WTC11 (cell line): ENCODE measurements at regions not wholly inside any gene's neighbourhood (a gene's known extent, or its start where the extent isn't known, plus 50 kb on each side); places are given as distances from the start of the nearest gene placed in this dataset.

Experiments used
- ATAC-seq: fragments of 200-7000 bp; cut with Tn5 transposase; 2 replicates; pipeline ENCODE4 v1.10.0; 2021; ENCODE audit warnings: mild to moderate bottlenecking, moderate library complexity
- CTCF ChIA-PET: fragments of 300-600 bp; sonication (Branson Sonifier 250); formaldehyde crosslinking; loops from one replicate; lab custom pipeline; 2021; ENCODE audit warnings: antibody characterized with exemption; lab: Charles Lee
- POLR2A ChIA-PET: fragments of 350-600 bp; sonication (Branson Sonifier 250); formaldehyde crosslinking; loops from one replicate; lab custom pipeline; 2021; ENCODE audit warnings: antibody characterized with exemption; lab: Charles Lee
- DNase-seq: peaks from one replicate; pipeline ENCODE4 v3.0.0; 2021; ENCODE audit warnings: low spot score
- H3K27ac Mint-ChIP-seq: 2 replicates; pipeline ENCODE4 v1.8.0; 2021; ENCODE audit warnings: mixed read lengths
- H3K27me3 Mint-ChIP-seq: 2 replicates; pipeline ENCODE4 v1.8.0; 2021; ENCODE audit warnings: low read depth, mild to moderate bottlenecking, moderate library complexity, mixed read lengths
- H3K36me3 Mint-ChIP-seq: 2 replicates; pipeline ENCODE4 v1.8.0; 2021; ENCODE audit warnings: mixed read lengths
- H3K4me1 Mint-ChIP-seq: 2 replicates; pipeline ENCODE4 v1.8.0; 2022; ENCODE audit warnings: mixed read lengths
- H3K4me3 Mint-ChIP-seq: 2 replicates; pipeline ENCODE4 v1.8.0; 2021; ENCODE audit warnings: mild to moderate bottlenecking, moderate library complexity, mixed read lengths
- H3K9me3 Mint-ChIP-seq: 2 replicates; pipeline ENCODE4 v1.8.0; 2021; ENCODE audit warnings: mixed read lengths
- FOXJ3 ChIP-seq: sonication (generic); formaldehyde crosslinking; IDR thresholded peaks from 2 replicates; pipeline ENCODE4 v1.9.0; 2021; ENCODE audit warnings: missing genetic modification reagents, mild to moderate bottlenecking, borderline replicate concordance
- GRHL2 ChIP-seq: fragments of 250-450 bp; sonication (Bioruptor Pico); IDR thresholded peaks from 2 replicates; pipeline ENCODE4 v1.8.0; 2022; ENCODE audit warnings: mild to moderate bottlenecking, moderate library complexity; ENCODE audit not compliant: insufficient replicate concordance, severe bottlenecking
- MYBL2 ChIP-seq: sonication (generic); formaldehyde crosslinking; IDR thresholded peaks from 2 replicates; pipeline ENCODE4 v1.8.1; 2023; ENCODE audit warnings: mild to moderate bottlenecking, moderate library complexity, missing genetic modification reagents
- NR1H2 ChIP-seq: sonication (generic); formaldehyde crosslinking; IDR thresholded peaks from 2 replicates; pipeline ENCODE4 v1.9.0; 2021; ENCODE audit warnings: mild to moderate bottlenecking, moderate library complexity, missing genetic modification reagents
- NR3C1 ChIP-seq: sonication (generic); formaldehyde crosslinking; conservative IDR thresholded peaks from 2 replicates; pipeline ENCODE4 v1.8.1; 2023; ENCODE audit warnings: low read depth, mild to moderate bottlenecking, missing genetic modification reagents
- SP1 ChIP-seq: sonication (generic); formaldehyde crosslinking; conservative IDR thresholded peaks from 2 replicates; pipeline ENCODE4 v1.8.1; 2022; ENCODE audit warnings: missing genetic modification reagents
- TCF7 ChIP-seq: sonication (generic); formaldehyde crosslinking; IDR thresholded peaks from 2 replicates; pipeline ENCODE4 v1.8.0; 2022; ENCODE audit warnings: mild to moderate bottlenecking, low read depth, missing genetic modification reagents, moderate library complexity
- TEAD4 ChIP-seq: sonication (generic); formaldehyde crosslinking; IDR thresholded peaks from 2 replicates; pipeline ENCODE4 v1.8.0; 2022; ENCODE audit warnings: mild to moderate bottlenecking, missing genetic modification reagents
- ZNF121 ChIP-seq: sonication (generic); formaldehyde crosslinking; IDR thresholded peaks from 2 replicates; pipeline ENCODE4 v1.8.0; 2023; ENCODE audit warnings: missing genetic modification reagents
- ZNF219 ChIP-seq: sonication (generic); formaldehyde crosslinking; IDR thresholded peaks from 2 replicates; pipeline ENCODE4 v1.8.0; 2023; ENCODE audit warnings: missing genetic modification reagents, mild to moderate bottlenecking, borderline replicate concordance
- ZNF232 ChIP-seq: sonication (generic); formaldehyde crosslinking; IDR thresholded peaks from 2 replicates; pipeline ENCODE4 v1.8.0; 2022; ENCODE audit warnings: mild to moderate bottlenecking, missing genetic modification reagents
- ZNF263 ChIP-seq: sonication (generic); formaldehyde crosslinking; IDR thresholded peaks from 2 replicates; pipeline ENCODE4 v1.8.1; 2022; ENCODE audit warnings: low read depth, mild to moderate bottlenecking, moderate library complexity, missing genetic modification reagents
- TF ChIP-seq, protein P1 (sequence below): fragments of 250-450 bp; sonication (Bioruptor Pico); conservative IDR thresholded peaks from 2 replicates; pipeline ENCODE4 v1.9.0; 2021; ENCODE audit warnings: mild to moderate bottlenecking
- TF ChIP-seq, protein P2 (sequence below): sonication (generic); formaldehyde crosslinking; IDR thresholded peaks from 2 replicates; pipeline ENCODE4 v1.8.0; 2023; ENCODE audit warnings: missing genetic modification reagents
- TF ChIP-seq, protein P3 (sequence below): sonication (generic); formaldehyde crosslinking; IDR thresholded peaks from 2 replicates; pipeline ENCODE4 v1.8.0; 2022; ENCODE audit warnings: mild to moderate bottlenecking, missing genetic modification reagents
- TF ChIP-seq, protein P4 (sequence below): sonication (generic); formaldehyde crosslinking; IDR thresholded peaks from 2 replicates; pipeline ENCODE4 v1.8.0; 2023; ENCODE audit warnings: mild to moderate bottlenecking, missing genetic modification reagents
- TF ChIP-seq, protein P5 (sequence below): fragments of 250-450 bp; sonication (Bioruptor Pico); IDR thresholded peaks from 2 replicates; pipeline ENCODE4 v1.8.0; 2021; ENCODE audit warnings: mild to moderate bottlenecking
- TF ChIP-seq, protein P6 (sequence below): fragments of 250-450 bp; sonication (Bioruptor Pico); IDR thresholded peaks from 2 replicates; pipeline ENCODE4 v1.9.0; 2021; ENCODE audit warnings: moderate library complexity, mild to moderate bottlenecking, inconsistent platforms, borderline replicate concordance
- TF ChIP-seq, protein P7 (sequence below): sonication (generic); formaldehyde crosslinking; IDR thresholded peaks from 2 replicates; pipeline ENCODE4 v1.8.1; 2023; ENCODE audit warnings: mild to moderate bottlenecking, missing genetic modification reagents, borderline replicate concordance
- TF ChIP-seq, protein P8 (sequence below): sonication (generic); formaldehyde crosslinking; IDR thresholded peaks from 2 replicates; pipeline ENCODE4 v1.8.0; 2022; ENCODE audit warnings: mild to moderate bottlenecking, missing genetic modification reagents

DNA sequence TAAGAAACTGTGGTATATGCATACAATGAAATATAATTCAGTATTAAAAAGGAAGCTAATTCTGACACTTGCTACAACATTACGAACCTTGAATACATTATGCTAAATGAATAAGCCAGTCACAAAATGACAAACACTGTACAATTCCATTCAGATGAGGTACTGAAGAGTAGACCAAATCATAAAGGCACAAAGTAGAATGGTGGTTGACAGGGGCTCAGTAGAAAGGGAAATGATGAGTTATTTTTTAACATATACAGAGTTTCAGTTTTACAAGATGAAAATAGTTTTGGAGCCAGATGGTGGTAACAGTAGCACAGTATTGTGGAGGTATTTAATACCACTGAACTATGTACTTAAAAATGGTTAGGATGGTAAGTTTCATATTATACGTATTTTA lies 254.6 kb upstream of the RBMS3 start (continued):
- TF ChIP-seq, protein P1, sequence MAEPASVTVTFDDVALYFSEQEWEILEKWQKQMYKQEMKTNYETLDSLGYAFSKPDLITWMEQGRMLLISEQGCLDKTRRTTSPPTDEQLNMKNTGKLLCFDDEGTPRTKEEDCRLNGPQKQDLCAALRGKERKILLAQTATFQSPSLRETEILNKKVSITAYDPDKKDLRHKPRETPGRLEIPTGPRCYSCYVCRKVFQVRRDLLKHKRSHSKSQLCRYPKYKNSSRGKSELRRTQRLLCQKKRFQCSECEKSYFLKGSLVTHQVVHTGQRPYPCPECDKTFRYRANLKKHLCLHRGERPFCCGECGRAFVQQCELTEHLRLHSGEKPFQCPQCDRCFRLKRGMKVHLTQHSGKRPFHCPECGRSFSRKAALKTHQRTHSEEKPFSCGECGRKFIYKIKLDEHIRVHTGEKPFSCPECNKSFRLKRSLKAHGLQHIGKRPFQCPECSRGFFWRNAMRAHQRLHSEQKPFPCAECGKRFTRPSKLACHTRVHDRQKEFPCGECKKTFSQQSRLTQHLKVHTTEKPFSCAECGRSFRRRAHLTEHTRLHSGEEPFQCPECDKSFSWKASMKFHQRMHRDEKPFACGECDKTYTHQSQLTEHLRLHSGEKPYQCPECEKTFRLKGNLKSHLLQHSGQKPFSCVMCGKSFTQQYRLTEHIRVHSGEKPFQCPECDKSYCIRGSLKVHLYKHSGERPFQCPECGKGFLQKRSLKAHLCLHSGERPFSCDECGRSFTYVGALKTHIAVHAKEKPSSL = no peak
- TF ChIP-seq, protein P2, sequence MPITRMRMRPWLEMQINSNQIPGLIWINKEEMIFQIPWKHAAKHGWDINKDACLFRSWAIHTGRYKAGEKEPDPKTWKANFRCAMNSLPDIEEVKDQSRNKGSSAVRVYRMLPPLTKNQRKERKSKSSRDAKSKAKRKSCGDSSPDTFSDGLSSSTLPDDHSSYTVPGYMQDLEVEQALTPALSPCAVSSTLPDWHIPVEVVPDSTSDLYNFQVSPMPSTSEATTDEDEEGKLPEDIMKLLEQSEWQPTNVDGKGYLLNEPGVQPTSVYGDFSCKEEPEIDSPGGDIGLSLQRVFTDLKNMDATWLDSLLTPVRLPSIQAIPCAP = no peak
- no peak for TF ChIP-seq GRHL2 (CRISPR knock-in tag)

DNA sequence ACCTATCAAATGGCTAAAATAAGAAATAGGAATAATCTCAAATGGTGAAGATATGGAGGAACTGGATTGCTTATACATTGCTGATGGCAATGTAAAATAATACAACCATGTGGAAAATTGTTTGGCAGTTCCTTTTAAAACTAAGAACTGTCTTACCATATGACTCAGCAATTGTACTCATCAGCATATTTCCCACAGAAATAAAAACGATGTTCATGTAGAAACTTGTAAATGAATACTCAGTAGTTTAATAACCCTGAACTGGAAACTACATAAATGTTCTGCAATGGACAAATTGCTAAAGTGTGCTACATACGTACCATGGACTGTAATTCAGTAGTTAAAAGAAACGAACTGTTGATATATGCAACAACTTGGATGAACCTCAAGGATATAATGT lies 253.9 kb upstream of the RBMS3 start:
- no peak for ATAC-seq
- no peak for TF ChIP-seq TCF7 (CRISPR knock-in tag)
- TF ChIP-seq FOXJ3 (CRISPR knock-in tag) = no peak
- TF ChIP-seq, protein P3, sequence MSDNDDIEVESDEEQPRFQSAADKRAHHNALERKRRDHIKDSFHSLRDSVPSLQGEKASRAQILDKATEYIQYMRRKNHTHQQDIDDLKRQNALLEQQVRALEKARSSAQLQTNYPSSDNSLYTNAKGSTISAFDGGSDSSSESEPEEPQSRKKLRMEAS = no peak
- TF ChIP-seq NR3C1 (CRISPR knock-in tag) = no peak
- TF ChIP-seq, protein P1 = no peak
- TF ChIP-seq, protein P2 = no peak
- TF ChIP-seq, protein P4, sequence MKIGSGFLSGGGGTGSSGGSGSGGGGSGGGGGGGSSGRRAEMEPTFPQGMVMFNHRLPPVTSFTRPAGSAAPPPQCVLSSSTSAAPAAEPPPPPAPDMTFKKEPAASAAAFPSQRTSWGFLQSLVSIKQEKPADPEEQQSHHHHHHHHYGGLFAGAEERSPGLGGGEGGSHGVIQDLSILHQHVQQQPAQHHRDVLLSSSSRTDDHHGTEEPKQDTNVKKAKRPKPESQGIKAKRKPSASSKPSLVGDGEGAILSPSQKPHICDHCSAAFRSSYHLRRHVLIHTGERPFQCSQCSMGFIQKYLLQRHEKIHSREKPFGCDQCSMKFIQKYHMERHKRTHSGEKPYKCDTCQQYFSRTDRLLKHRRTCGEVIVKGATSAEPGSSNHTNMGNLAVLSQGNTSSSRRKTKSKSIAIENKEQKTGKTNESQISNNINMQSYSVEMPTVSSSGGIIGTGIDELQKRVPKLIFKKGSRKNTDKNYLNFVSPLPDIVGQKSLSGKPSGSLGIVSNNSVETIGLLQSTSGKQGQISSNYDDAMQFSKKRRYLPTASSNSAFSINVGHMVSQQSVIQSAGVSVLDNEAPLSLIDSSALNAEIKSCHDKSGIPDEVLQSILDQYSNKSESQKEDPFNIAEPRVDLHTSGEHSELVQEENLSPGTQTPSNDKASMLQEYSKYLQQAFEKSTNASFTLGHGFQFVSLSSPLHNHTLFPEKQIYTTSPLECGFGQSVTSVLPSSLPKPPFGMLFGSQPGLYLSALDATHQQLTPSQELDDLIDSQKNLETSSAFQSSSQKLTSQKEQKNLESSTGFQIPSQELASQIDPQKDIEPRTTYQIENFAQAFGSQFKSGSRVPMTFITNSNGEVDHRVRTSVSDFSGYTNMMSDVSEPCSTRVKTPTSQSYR = no peak
- TF ChIP-seq, protein P5, sequence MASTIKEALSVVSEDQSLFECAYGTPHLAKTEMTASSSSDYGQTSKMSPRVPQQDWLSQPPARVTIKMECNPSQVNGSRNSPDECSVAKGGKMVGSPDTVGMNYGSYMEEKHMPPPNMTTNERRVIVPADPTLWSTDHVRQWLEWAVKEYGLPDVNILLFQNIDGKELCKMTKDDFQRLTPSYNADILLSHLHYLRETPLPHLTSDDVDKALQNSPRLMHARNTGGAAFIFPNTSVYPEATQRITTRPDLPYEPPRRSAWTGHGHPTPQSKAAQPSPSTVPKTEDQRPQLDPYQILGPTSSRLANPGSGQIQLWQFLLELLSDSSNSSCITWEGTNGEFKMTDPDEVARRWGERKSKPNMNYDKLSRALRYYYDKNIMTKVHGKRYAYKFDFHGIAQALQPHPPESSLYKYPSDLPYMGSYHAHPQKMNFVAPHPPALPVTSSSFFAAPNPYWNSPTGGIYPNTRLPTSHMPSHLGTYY (CRISPR knock-in tag) = no peak
- TF ChIP-seq, protein P6, sequence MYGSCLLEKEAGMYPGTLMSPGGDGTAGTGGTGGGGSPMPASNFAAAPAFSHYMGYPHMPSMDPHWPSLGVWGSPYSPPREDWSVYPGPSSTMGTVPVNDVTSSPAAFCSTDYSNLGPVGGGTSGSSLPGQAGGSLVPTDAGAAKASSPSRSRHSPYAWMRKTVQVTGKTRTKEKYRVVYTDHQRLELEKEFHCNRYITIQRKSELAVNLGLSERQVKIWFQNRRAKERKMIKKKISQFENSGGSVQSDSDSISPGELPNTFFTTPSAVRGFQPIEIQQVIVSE (CRISPR knock-in tag) = no peak
- no peak for TF ChIP-seq ZNF219 (CRISPR knock-in tag)
- no peak for TF ChIP-seq ZNF121 (CRISPR knock-in tag)
- TF ChIP-seq GRHL2 (CRISPR knock-in tag) = no peak
- TF ChIP-seq, protein P7, sequence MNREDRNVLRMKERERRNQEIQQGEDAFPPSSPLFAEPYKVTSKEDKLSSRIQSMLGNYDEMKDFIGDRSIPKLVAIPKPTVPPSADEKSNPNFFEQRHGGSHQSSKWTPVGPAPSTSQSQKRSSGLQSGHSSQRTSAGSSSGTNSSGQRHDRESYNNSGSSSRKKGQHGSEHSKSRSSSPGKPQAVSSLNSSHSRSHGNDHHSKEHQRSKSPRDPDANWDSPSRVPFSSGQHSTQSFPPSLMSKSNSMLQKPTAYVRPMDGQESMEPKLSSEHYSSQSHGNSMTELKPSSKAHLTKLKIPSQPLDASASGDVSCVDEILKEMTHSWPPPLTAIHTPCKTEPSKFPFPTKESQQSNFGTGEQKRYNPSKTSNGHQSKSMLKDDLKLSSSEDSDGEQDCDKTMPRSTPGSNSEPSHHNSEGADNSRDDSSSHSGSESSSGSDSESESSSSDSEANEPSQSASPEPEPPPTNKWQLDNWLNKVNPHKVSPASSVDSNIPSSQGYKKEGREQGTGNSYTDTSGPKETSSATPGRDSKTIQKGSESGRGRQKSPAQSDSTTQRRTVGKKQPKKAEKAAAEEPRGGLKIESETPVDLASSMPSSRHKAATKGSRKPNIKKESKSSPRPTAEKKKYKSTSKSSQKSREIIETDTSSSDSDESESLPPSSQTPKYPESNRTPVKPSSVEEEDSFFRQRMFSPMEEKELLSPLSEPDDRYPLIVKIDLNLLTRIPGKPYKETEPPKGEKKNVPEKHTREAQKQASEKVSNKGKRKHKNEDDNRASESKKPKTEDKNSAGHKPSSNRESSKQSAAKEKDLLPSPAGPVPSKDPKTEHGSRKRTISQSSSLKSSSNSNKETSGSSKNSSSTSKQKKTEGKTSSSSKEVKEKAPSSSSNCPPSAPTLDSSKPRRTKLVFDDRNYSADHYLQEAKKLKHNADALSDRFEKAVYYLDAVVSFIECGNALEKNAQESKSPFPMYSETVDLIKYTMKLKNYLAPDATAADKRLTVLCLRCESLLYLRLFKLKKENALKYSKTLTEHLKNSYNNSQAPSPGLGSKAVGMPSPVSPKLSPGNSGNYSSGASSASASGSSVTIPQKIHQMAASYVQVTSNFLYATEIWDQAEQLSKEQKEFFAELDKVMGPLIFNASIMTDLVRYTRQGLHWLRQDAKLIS (CRISPR knock-in tag) = no peak
- no peak for TF ChIP-seq TEAD4 (CRISPR knock-in tag)
- TF ChIP-seq SP1 (CRISPR knock-in tag) = no peak
- TF ChIP-seq MYBL2 (CRISPR knock-in tag) = no peak
- TF ChIP-seq, protein P8, sequence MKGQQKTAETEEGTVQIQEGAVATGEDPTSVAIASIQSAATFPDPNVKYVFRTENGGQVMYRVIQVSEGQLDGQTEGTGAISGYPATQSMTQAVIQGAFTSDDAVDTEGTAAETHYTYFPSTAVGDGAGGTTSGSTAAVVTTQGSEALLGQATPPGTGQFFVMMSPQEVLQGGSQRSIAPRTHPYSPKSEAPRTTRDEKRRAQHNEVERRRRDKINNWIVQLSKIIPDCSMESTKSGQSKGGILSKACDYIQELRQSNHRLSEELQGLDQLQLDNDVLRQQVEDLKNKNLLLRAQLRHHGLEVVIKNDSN (CRISPR knock-in tag) = no peak
- TF ChIP-seq ZNF232 (CRISPR knock-in tag) = no peak
- no peak for TF ChIP-seq ZNF263 (CRISPR knock-in tag)
- TF ChIP-seq NR1H2 (CRISPR knock-in tag) = no peak
- no peak for DNase-seq
- no peaks in the 10 kb centered on the region for H3K36me3 Mint-ChIP-seq
- H3K27me3 Mint-ChIP-seq = no peaks in the 10 kb centered on the region
- peaks cover 2% of the 10 kb centered on the region; the same call in 1 of the 2 replicates for H3K4me1 Mint-ChIP-seq
- CTCF ChIA-PET = no interaction called here
- no peak overlapping the region for H3K27ac Mint-ChIP-seq
- no peak overlapping the region for H3K4me3 Mint-ChIP-seq
- POLR2A ChIA-PET = no interaction called here
- H3K9me3 Mint-ChIP-seq = no peaks in the 10 kb centered on the region
